ENCODE measurements at regions not wholly inside any gene's neighbourhood (a gene's known extent, or its start where the extent isn't known, plus 50 kb on each side); places are given as distances from the start of the nearest gene placed in this dataset.

DNA sequence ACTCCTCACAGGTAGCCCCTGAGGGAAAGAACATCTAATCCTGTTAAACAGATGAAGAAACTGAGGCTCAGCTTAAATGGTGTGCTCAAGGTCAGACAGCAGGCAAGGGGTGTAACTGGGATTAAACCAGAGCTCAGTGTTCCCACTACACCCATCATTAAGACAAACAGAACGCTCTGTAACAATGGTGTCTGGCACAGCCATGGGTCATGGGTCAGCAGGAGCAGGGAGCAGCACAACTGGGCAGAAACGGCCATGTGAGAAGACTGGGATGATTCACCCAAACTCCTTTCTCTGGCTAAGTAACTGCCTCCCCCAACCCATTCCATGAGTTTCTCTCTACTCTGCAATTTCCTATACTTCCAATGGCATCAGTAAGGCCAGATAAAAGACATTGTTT, 85.5 kb upstream of the PDE1C start:
- Histone ChIP-seq H3K4me3 (no peak overlapping the region), H3K4me1 (peaks cover 0 to 20% (median 6%) of the 10 kb centered on the region in 4 donors), H3K36me3 (no peaks in the 10 kb centered on the region), H3K27me3 (no peaks in the 10 kb centered on the region), H3K27ac (no peak overlapping the region), H3K9me3 (no peaks in the 10 kb centered on the region)
- intact Hi-C loops (cut with DNase I; ENCODE audit: low total_unique reads) = no loop called here
- DNase-seq = no peak
- no peak for TF ChIP-seq CTCF (IDR thresholded peaks at IDR 0.05)

- Histone ChIP-seq H3K27ac (no peak overlapping the region), H3K4me3 (no peak overlapping the region), H3K27me3 (no peaks in the 10 kb centered on the region), H3K4me1 (peaks cover 0 to 20% (median 6%) of the 10 kb centered on the region in 4 donors), H3K36me3 (no peaks in the 10 kb centered on the region), H3K9me3 (no peaks in the 10 kb centered on the region)
- intact Hi-C loops (cut with DNase I; ENCODE audit: low total_unique reads) = no loop called here
- TF ChIP-seq CTCF (IDR thresholded peaks at IDR 0.05) = no peak
- peak; percentile 47 to 83 for DNase-seq
These were observed 84.6 kb upstream of the PDE1C start for GRCh38 chr7:32154797-32155196.

DNA sequence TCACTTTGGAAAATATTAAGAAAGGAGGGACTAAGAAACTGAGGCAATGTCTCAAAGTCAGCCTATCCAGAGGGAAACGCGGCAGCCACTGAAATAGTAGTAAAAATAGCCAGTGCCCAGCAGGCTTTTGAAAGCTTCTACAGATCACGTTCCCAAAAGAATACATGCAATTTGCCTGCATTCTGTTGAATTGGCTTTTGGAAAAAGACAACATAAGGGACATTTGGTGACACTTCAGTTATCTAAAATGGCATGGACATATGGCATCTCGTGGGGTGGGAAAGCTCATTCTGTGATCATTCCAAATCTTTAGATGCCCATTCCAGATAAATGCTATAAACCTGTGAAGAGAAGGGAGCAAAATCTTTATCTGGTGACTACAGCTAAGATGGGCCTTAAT, 82.8 kb upstream of the PDE1C start:
- intact Hi-C loops (cut with DNase I; ENCODE audit: low total_unique reads) = no loop called here
- Histone ChIP-seq H3K9me3 (no peaks in the 10 kb centered on the region), H3K4me3 (no peak overlapping the region), H3K27ac (no peak overlapping the region), H3K27me3 (no peaks in the 10 kb centered on the region), H3K4me1 (peaks cover 0 to 17% (median 6%) of the 10 kb centered on the region in 4 donors), H3K36me3 (no peaks in the 10 kb centered on the region)
- no peak for DNase-seq
- no peak for TF ChIP-seq CTCF (IDR thresholded peaks at IDR 0.05)

- no peaks in the 10 kb centered on the region for H3K9me3 ChIP-seq
- H3K36me3 ChIP-seq = no peaks in the 10 kb centered on the region
- H3K27ac ChIP-seq = no peak overlapping the region
- no peak overlapping the region for H3K4me3 ChIP-seq
- H3K27me3 ChIP-seq = no peaks in the 10 kb centered on the region
- no peak for TF ChIP-seq CTCF (IDR thresholded peaks at IDR 0.05)
- H3K4me1 ChIP-seq = peaks cover 0 to 13% (median 6%) of the 10 kb centered on the region in 4 donors
- intact Hi-C loops (cut with DNase I; ENCODE audit: low total_unique reads) = no loop called here
- DNase-seq = no peak
These were observed 82.4 kb upstream of the PDE1C start for GRCh38 chr7:32152576-32152975.

DNA sequence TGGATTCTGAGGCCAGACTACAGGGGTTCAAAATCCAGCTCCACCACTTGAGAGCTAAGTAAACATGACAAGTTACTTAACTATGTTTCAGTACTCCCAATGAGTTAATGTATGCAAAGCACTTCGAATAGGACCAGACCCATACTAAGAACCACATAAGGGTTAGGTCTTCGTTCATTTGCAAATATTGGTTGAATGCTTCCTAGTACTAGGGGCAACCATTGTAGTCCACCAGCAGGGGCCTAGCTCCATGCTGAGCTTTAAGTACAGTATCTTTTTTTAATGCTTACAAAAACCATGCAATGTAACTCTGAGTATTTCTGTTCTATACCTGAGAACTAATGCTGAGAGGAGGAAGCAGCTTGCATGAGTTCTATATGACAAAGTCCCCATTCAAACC, 80.4 kb upstream of the PDE1C start:
- H3K27ac ChIP-seq = no peak overlapping the region
- TF ChIP-seq CTCF (IDR thresholded peaks at IDR 0.05) = no peak
- H3K27me3 ChIP-seq = no peaks in the 10 kb centered on the region
- H3K4me1 ChIP-seq = peaks cover 0 to 12% (median 6%) of the 10 kb centered on the region in 4 donors
- H3K36me3 ChIP-seq = no peaks in the 10 kb centered on the region
- DNase-seq = no peak
- no peaks in the 10 kb centered on the region for H3K9me3 ChIP-seq
- intact Hi-C loops (cut with DNase I; ENCODE audit: low total_unique reads) = no loop called here
- H3K4me3 ChIP-seq = no peak overlapping the region

DNA sequence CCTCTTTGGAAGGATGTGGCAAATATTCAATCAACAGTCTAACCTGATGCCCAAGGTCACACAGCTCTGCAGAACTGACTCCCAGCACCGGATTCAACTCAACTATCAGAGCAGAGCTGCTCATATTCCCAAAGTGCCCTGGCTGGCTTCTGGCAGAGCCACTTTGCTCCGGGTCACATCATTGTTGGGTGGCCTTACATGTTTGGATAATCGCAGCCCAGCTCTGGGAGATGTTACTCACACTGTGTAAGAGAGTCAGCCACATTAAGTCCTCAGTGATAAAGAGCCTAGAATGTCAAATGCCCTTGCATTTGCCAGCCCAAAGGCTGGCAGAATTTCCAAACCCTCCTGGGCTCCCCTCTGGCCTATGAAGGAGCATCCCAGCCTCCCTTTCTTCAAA, 79.8 kb upstream of the PDE1C start:
- no peak for DNase-seq
- TF ChIP-seq CTCF (IDR thresholded peaks at IDR 0.05) = no peak
- Histone ChIP-seq H3K36me3 (no peaks in the 10 kb centered on the region), H3K27ac (no peak overlapping the region), H3K4me1 (peaks cover 0 to 8% (median 6%) of the 10 kb centered on the region in 4 donors), H3K27me3 (no peaks in the 10 kb centered on the region), H3K4me3 (no peak overlapping the region), H3K9me3 (no peaks in the 10 kb centered on the region)
- intact Hi-C loops (cut with DNase I; ENCODE audit: low total_unique reads) = no loop called here

All from tibial artery (tissue), 4 donors.